AG08395 (cell line): ENCODE measurements at regions not wholly inside any gene's neighbourhood (a gene's known extent, or its start where the extent isn't known, plus 50 kb on each side); places are given as distances from the start of the nearest gene placed in this dataset.

Experiments used
- DNase-seq: peaks from one replicate; pipeline ENCODE4 v3.0.0; 2012; ENCODE audit warnings: mixed read lengths, low spot score

GRCh38 chr20:4513720-4514119 is 172.5 kb upstream of the PRNP start:
- DNase-seq: peak; percentile 23

GRCh38 chr20:4512891-4513550 is 173.2 kb upstream of the PRNP start:
- peak; percentile 80 for DNase-seq

GRCh38 chr20:4511776-4512175 is 174.5 kb upstream of the PRNP start:
- no peak for DNase-seq

DNA sequence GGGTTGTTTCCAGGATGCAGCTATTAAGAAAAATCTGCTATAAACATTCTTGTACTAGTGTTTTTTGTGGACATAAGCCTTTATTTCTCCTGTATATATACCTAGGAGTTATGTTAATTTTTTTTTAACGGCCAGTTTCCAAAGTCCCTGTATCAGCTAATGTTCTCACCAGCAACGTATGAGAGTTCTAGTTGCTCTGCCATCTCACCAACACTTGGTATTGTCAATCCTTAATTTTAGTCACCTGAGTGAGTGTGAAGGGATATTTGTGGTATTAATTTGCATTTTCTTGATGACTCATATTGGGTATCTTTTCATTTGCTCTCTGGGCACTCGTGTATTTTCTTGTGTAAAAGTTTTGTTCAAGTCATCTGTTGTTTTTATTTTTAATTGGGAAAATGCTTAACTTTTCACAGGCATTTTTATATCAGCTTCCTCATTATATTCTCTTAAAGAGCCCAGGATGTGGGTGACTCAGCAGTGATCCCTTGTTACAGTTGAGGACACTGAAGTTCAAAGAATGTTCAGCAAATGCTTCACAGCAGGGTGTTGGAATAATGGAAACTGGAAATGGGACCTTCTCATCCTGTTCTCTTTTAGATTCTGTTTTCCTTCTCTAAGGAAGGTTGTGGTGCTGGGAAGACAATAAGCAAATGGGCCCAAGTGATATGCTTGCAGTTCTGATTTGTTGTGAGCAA is 176.3 kb upstream of the PRNP start:
- DNase-seq: no peak

- no peak for DNase-seq
Measured at GRCh38 chr20:4508773-4509172, 177.5 kb upstream of the PRNP start.

GRCh38 chr20:4507288-4507719 is 179.0 kb upstream of the PRNP start:
- peak; percentile 88 for DNase-seq

DNA sequence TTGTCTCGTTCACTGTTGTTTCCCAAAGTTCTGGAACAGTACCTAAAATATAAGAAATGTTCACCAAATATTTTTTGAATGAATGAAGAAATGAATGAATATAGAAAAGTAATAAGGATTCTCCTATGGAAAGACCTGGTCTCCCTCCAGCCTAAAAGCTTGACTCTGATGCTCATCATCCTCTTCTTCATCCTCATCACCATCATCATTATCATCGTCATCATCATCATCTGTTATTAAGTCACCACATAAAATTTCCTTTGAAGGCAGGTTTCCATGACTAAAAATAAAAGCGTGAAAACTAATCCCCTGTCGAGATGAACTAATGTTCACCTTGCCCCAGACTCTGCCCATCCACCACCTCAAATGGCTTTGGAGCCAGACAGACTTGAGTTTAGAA is 181.4 kb upstream of the PRNP start:
- no peak for DNase-seq

DNA sequence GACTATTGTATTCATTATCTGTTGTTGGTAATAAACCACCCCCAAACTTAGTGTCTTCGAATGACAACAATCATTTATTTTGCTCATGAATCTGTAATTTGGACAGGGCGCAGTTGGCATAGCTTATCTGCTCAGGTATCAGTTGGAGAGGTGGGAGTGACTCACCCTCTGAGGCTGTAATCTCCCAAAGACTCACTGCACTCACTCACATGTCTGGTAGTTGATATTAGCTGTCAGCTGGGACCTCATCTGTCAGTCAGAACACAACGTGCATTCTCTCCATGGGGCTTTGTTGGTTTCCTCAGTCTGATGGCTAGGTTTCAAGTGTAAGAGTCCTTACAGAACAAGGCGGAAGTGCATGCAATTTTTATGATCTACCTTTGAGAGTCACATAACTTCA is 183.5 kb upstream of the PRNP start:
- no peak for DNase-seq

DNA sequence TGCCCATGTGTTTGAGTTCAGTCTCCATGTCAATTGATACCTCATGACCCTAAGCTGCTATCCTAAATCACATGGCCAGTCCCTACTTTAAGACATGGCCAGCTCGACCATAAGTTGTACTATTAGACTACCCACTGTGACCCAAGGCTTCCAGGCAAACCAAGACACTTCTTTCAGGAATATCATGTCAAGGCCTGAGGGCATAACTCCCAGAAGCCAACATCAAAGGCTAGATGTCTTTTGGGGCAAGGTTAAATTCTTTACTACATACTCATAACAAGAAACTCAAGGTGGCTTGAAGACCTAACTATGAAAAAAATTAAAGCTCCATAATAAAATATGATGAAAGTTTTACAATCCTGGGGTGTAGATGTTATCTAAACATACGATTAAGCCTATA is 192.9 kb upstream of the PRNP start:
- DNase-seq: no peak

- no peak for DNase-seq
Measured at GRCh38 chr20:4491643-4492042, 194.6 kb upstream of the PRNP start.

DNA sequence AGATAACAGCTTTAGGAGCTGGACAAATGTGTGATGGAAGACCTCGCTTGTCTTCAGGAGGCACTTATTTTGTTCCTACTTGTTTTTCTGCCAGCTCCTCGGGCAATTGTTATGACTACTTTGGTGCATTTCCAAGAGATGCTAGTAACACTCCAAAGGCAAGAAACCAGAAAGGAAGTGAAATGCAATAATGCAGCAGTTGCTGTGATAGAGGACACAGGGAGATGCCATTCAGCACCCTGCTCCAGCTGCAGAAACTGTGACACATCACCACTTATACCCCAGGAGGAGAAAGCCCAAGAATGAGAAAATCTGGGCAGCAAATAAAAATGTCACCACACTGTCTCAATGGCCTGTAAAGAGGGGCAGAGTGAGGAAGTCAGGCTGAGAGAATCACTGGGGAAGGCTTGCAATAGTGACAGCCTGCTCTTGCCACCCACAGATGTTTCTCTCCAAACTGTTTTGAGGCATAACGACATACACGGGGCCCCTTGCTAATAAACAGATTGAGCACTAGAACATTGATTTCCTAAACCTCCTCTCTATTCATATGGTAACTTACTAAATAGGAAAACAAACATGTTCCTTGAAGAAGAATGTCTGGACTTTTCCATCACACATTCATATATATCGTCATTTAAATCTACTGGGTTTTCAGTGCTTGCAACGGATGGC is 195.5 kb upstream of the PRNP start:
- peak; percentile 63 for DNase-seq

DNA sequence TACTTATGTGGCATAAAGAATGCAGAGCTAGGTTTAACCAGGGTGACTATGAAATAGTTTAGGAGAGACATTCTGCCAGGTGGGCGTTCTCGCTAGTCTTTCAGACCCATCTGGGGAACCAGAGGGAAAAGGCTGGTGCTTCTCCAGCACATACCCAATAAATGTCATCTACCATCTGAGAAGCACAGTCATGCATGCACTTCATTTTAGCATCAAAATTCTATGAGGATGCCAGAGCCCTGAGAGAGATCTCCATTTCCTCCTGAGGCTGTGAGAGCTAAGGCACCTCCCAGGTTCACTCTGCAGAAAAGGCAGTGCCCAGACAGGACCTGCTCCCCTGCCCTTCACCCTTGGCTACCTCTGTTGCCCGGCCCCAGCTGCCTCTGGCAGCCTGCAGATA is 196.2 kb upstream of the PRNP start:
- no peak for DNase-seq

GRCh38 chr20:4488407-4489339 is 197.6 kb upstream of the PRNP start:
- DNase-seq: peak; percentile 68

DNA sequence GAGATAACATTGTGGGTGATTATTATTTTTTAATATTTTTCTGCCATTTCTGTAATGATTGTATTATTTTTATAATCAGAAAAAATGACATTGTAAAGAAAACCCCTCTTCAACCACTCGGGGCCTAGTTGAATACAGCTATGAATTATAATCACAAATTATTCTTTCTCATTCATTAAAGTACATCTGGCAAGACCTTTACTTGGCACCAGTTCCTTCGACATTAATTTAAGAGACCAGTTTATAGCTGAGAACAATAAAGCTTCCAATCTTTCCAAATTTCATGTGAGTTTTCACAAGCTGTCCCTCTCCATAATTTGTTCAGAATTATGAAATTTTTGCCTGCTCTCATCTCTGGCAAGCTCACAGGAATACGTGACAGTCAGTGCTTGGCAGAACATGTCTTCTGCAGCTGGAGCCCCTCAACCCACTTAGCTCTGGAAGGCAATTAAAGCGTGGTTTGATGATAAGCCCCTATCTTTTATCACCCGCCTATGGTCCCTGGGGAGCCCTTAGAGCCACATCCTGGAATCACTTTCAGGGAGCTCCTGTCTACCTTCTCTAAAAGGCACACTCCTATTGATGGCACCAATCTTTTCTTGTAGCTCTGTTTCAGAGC is 201.8 kb upstream of the PRNP start:
- DNase-seq: no peak

DNA sequence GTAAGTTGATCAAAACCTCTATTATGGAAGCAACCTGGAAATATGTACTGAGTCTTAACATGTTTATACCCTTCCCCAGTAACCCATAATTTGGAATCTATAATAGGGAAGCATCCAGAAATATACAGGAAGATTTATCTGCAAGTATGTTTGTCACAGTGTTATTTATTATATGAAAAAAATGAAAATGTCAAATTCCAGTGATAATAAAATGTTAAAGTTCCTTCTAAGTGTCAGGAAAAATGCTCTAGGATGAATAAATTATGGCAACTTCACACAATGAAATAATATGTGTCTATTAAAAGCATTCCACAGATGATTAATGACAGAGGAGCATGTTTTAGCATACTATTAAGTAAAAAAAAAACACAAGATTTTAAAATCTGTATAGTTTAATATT is 202.3 kb upstream of the PRNP start:
- no peak for DNase-seq

GRCh38 chr20:4483486-4483885 is 202.8 kb upstream of the PRNP start:
- DNase-seq: peak; percentile 40

DNA sequence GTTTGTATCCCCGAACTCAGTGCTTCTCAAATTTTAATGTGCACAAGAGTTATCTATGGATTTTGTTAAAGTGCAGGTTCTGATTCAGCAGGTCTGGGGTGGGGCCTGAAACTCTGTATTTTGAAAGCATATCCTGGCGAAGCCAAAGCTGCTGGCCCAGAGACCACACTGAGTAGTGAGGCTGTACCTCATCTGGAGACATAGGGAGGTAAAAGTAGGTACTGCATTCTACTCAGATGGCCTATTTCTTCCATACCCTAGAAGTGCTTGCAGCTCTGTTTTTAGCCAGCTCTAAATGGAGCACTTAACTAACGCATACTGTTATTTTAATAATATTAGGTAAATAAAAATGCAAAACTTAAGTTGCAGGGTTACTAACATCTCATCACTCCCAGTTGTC is 206.2 kb upstream of the PRNP start:
- DNase-seq: no peak

DNA sequence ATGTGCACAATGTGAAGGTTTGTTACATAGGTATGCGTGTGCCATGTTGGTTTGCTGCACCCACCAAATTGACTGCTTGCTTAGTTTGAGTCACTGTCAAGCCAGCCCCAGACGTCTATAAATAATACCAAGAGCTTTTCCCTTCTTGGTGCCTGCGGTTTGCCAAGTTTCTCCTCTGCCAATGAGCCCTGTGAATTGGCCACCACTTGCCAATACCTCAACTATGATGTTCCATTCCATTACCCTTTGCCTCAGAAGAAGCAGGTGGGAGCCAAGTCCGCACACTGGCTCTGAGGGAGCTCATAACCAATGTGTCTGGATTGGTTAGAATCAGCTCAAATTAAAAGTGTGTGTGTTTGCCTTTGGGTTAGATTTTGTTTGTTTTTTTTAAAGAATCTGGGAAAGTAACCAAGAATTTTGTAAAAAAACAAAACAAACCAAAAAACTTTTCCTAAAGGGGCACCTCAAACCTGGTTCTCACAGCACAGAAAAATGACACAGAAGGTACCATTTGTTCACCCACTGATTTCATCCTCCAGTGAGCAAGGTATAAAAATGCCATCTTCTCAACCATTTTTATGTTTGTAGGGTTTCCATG is 209.3 kb upstream of the PRNP start:
- DNase-seq: peak; percentile 44

GRCh38 chr20:4472906-4473305 is 213.3 kb upstream of the PRNP start:
- DNase-seq: peak; percentile 45

- DNase-seq: peak; percentile 77
Measured at GRCh38 chr20:4471221-4471620, 215.0 kb upstream of the PRNP start.

DNA sequence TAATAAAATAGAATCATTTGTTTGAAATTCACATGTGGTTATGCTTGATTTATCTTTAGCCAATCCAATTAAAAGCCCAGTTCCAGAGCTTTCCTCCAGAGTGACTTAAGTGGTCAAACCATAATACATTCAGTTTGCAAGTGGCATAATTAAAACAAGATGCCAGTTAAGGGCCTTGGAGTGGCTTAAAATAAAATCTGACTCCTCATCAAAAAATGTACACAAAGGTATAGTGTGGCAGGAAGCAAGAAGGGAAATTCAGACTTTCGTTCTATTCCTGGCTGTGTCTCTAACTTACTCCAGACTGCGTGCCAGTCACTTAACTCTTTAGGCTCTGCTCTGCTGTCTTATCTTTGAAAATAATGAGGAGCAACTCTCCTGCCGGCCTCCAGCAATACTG is 215.9 kb upstream of the PRNP start:
- peak; percentile 81 for DNase-seq
